GM23338 (cell line): ENCODE measurements at regions not wholly inside any gene's neighbourhood (a gene's known extent, or its start where the extent isn't known, plus 50 kb on each side); places are given as distances from the start of the nearest gene placed in this dataset.

Source experiments
- ATAC-seq: fragments of 200-7000 bp; cut with Tn5 transposase; 3 replicates; pipeline ENCODE4 v1.9.1; 2020
- DNase-seq: peaks from one replicate; pipeline ENCODE4 v3.0.0-alpha.2; 2015; ENCODE audit warnings: low spot score
- H2AFZ ChIP-seq: fragments of 200-600 bp; sonication (generic); 2 replicates; pipeline ENCODE4 v1.8.0; 2016; ENCODE audit warnings: antibody characterized with exemption, mild to moderate bottlenecking, moderate library complexity
- H3F3A ChIP-seq: fragments of 200-600 bp; sonication (generic); replicated peaks from 2 replicates; pipeline ENCODE4 v1.8.0; 2017; ENCODE audit warnings: antibody characterized with exemption, mixed run types, low read depth
- H3K27ac ChIP-seq: fragments of 200-600 bp; sonication (generic); 2 replicates; pipeline ENCODE4 v1.6.1; 2016; ENCODE audit warnings: low read depth
- H3K27me3 ChIP-seq: fragments of 200-600 bp; sonication (generic); 2 replicates; pipeline ENCODE4 v1.8.0; 2016; ENCODE audit warnings: mild to moderate bottlenecking, mixed run types, moderate library complexity; ENCODE audit not compliant: insufficient read depth
- H3K36me3 ChIP-seq: fragments of 200-600 bp; sonication (generic); 2 replicates; pipeline ENCODE4 v1.8.0; 2016; ENCODE audit warnings: mild to moderate bottlenecking; ENCODE audit not compliant: insufficient read depth
- H3K4me1 ChIP-seq: fragments of 200-600 bp; sonication (generic); 2 replicates; pipeline ENCODE4 v1.8.0; 2016; ENCODE audit warnings: mild to moderate bottlenecking, moderate library complexity; ENCODE audit not compliant: insufficient read depth
- H3K4me2 ChIP-seq: fragments of 200-600 bp; sonication (generic); 2 replicates; pipeline ENCODE4 v1.7.1; 2017; ENCODE audit warnings: mixed run types
- H3K4me3 ChIP-seq: fragments of 200-600 bp; sonication (generic); 2 replicates; pipeline ENCODE4 v1.6.1; 2016; ENCODE audit warnings: mixed run types
- H3K79me2 ChIP-seq: fragments of 200-600 bp; sonication (generic); replicated peaks from 2 replicates; pipeline ENCODE4 v1.8.0; 2017; ENCODE audit warnings: mild to moderate bottlenecking; ENCODE audit not compliant: insufficient read depth
- H3K9me2 ChIP-seq: fragments of 200-600 bp; sonication (generic); 2 replicates; pipeline ENCODE4 v1.8.0; 2017; ENCODE audit not compliant: insufficient read depth
- H4K20me1 ChIP-seq: fragments of 200-600 bp; sonication (generic); replicated peaks from 2 replicates; pipeline ENCODE4 v1.8.0; 2017; ENCODE audit warnings: mild to moderate bottlenecking; ENCODE audit not compliant: insufficient read depth
- H3K27ac Mint-ChIP-seq: 2 replicates; pipeline ENCODE4 v1.8.0; 2020; ENCODE audit warnings: inconsistent platforms, mild to moderate bottlenecking, moderate library complexity, mixed read lengths
- H3K27me3 Mint-ChIP-seq: 3 replicates; pipeline ENCODE4 v1.8.0; 2022; ENCODE audit warnings: low read depth, mild to moderate bottlenecking, moderate library complexity, mixed read lengths, inconsistent platforms; ENCODE audit not compliant: insufficient read depth, poor library complexity
- H3K36me3 Mint-ChIP-seq: 3 replicates; pipeline ENCODE4 v1.8.0; 2021; ENCODE audit warnings: low read depth, mild to moderate bottlenecking, inconsistent platforms, moderate library complexity, mixed read lengths
- H3K4me1 Mint-ChIP-seq: 3 replicates; pipeline ENCODE4 v1.8.0; 2020; ENCODE audit warnings: mild to moderate bottlenecking, inconsistent platforms, mixed read lengths
- H3K4me3 Mint-ChIP-seq: 3 replicates; pipeline ENCODE4 v1.8.0; 2021; ENCODE audit warnings: moderate library complexity, mild to moderate bottlenecking, inconsistent platforms, mixed read lengths
- H3K9me3 Mint-ChIP-seq: 3 replicates; pipeline ENCODE4 v1.8.0; 2020; ENCODE audit warnings: moderate library complexity, mild to moderate bottlenecking, inconsistent platforms, mixed read lengths
- CREB1 ChIP-seq: fragments of 250-450 bp; sonication (Bioruptor Pico); IDR thresholded peaks from 2 replicates; pipeline ENCODE4 v1.5.0; 2020; ENCODE audit warnings: low read depth, mild to moderate bottlenecking, moderate library complexity
- EZH2 ChIP-seq: fragments of 200-600 bp; sonication (generic); IDR thresholded peaks from one replicate; pipeline ENCODE4 v1.8.0; 2017; ENCODE audit warnings: antibody characterized with exemption, mild to moderate bottlenecking, low read depth; ENCODE audit not compliant: unreplicated experiment
- EZH2phosphoT487 ChIP-seq: fragments of 200-600 bp; sonication (generic); IDR thresholded peaks from one replicate; pipeline ENCODE4 v1.8.1; 2018; ENCODE audit warnings: antibody characterized with exemption; ENCODE audit not compliant: unreplicated experiment
- JUNB ChIP-seq: IDR thresholded peaks from one replicate; pipeline ENCODE4 v1.6.1; 2016; ENCODE audit warnings: antibody characterized with exemption; ENCODE audit not compliant: unreplicated experiment
- NANOG ChIP-seq: IDR thresholded peaks from 2 replicates; pipeline ENCODE4 v1.6.1; 2016; ENCODE audit warnings: antibody characterized with exemption, borderline replicate concordance
- POLR2AphosphoS5 ChIP-seq: IDR thresholded peaks from 2 replicates; pipeline ENCODE4 v1.6.1; 2016; ENCODE audit warnings: antibody characterized with exemption, low read depth
- REST ChIP-seq: IDR thresholded peaks from one replicate; pipeline ENCODE4 v1.6.1; 2018; ENCODE audit warnings: antibody characterized with exemption; ENCODE audit not compliant: unreplicated experiment
- STAT1 ChIP-seq: IDR thresholded peaks from one replicate; pipeline ENCODE4 v1.6.1; 2016; ENCODE audit warnings: antibody characterized with exemption; ENCODE audit not compliant: unreplicated experiment
- ZNF114 ChIP-seq: fragments of 250-450 bp; sonication (Bioruptor Pico); IDR thresholded peaks from 2 replicates; pipeline ENCODE4 v1.5.0; 2020; ENCODE audit warnings: mild to moderate bottlenecking, moderate library complexity
- ZNF331 ChIP-seq: fragments of 250-450 bp; sonication (Bioruptor Pico); IDR thresholded peaks from 2 replicates; pipeline ENCODE4 v1.5.0; 2020; ENCODE audit warnings: low read depth, mild to moderate bottlenecking, moderate library complexity
- ZNF462 ChIP-seq: fragments of 250-450 bp; sonication (Bioruptor Pico); IDR thresholded peaks from 2 replicates; pipeline ENCODE4 v1.5.0; 2020; ENCODE audit warnings: mild to moderate bottlenecking, moderate library complexity
- TF ChIP-seq, protein P1 (sequence below): IDR thresholded peaks from 2 replicates; pipeline ENCODE4 v1.6.1; 2016; ENCODE audit warnings: antibody characterized with exemption
- TF ChIP-seq, protein P2 (sequence below), 2 experiments: fragments of 200-600 bp in 1 of 2; sonication (generic) in 1 of 2; conservative IDR thresholded peaks; 2 replicates each; pipeline versions ENCODE4 v1.5.1 to v1.6.1; 2016 to 2017; ENCODE audit warnings: antibody characterized with exemption in 2 of 2, low read depth in 2 of 2, mild to moderate bottlenecking in 2 of 2, moderate library complexity in 1 of 2

GRCh38 chr5:104998572-104998971, 1436.0 kb upstream of the NUDT12 start:
- H3K4me1 Mint-ChIP-seq: no peaks in the 10 kb centered on the region

More at GRCh38 chr5:104998572-104998971, 1436.0 kb upstream of the NUDT12 start:
- no peaks in the 10 kb centered on the region for H3K27me3 ChIP-seq
- no peak overlapping the region for H3K4me3 ChIP-seq
- no peak overlapping the region for H3K4me2 ChIP-seq
- no peak for DNase-seq
- H3K79me2 ChIP-seq: no peaks in the 10 kb centered on the region
- Mint-ChIP-seq H3K27me3 (no peaks in the 10 kb centered on the region), H3K36me3 (no peaks in the 10 kb centered on the region), H3K4me3 (no peak overlapping the region), H3K9me3 (no peaks in the 10 kb centered on the region), H3K27ac (no peak overlapping the region)
- no peak overlapping the region for H2AFZ ChIP-seq
- no peaks in the 10 kb centered on the region for H3F3A ChIP-seq
- H3K36me3 ChIP-seq: no peaks in the 10 kb centered on the region
- no peak overlapping the region for H3K27ac ChIP-seq
- no peaks in the 10 kb centered on the region for H3K4me1 ChIP-seq
- no peak for TF ChIP-seq REST
- TF ChIP-seq EZH2: no peak
- TF ChIP-seq NANOG: no peak
- TF ChIP-seq JUNB: no peak
- no peak for TF ChIP-seq ZNF462 (CRISPR knock-in tag)
- no peak for TF ChIP-seq ZNF114
- no peak for TF ChIP-seq EZH2phosphoT487
- TF ChIP-seq, protein P1, sequence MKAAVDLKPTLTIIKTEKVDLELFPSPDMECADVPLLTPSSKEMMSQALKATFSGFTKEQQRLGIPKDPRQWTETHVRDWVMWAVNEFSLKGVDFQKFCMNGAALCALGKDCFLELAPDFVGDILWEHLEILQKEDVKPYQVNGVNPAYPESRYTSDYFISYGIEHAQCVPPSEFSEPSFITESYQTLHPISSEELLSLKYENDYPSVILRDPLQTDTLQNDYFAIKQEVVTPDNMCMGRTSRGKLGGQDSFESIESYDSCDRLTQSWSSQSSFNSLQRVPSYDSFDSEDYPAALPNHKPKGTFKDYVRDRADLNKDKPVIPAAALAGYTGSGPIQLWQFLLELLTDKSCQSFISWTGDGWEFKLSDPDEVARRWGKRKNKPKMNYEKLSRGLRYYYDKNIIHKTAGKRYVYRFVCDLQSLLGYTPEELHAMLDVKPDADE: no peak
- no peak for TF ChIP-seq ZNF331
- no peak for TF ChIP-seq STAT1
- no peak for TF ChIP-seq CREB1 (CRISPR knock-in tag)
- TF ChIP-seq, protein P2, sequence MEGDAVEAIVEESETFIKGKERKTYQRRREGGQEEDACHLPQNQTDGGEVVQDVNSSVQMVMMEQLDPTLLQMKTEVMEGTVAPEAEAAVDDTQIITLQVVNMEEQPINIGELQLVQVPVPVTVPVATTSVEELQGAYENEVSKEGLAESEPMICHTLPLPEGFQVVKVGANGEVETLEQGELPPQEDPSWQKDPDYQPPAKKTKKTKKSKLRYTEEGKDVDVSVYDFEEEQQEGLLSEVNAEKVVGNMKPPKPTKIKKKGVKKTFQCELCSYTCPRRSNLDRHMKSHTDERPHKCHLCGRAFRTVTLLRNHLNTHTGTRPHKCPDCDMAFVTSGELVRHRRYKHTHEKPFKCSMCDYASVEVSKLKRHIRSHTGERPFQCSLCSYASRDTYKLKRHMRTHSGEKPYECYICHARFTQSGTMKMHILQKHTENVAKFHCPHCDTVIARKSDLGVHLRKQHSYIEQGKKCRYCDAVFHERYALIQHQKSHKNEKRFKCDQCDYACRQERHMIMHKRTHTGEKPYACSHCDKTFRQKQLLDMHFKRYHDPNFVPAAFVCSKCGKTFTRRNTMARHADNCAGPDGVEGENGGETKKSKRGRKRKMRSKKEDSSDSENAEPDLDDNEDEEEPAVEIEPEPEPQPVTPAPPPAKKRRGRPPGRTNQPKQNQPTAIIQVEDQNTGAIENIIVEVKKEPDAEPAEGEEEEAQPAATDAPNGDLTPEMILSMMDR (conservative IDR thresholded peaks at IDR 0.05; ENCODE audit: low read depth in 2 of 2): no peak
- no peak for TF ChIP-seq POLR2AphosphoS5
- peaks cover 4% of the 10 kb centered on the region; the same call in 1 of the 2 replicates for H3K9me2 ChIP-seq
- H4K20me1 ChIP-seq: no peaks in the 10 kb centered on the region
- no peak for ATAC-seq
